GM23338 (cell line): ENCODE measurements at regions not wholly inside any gene's neighbourhood (a gene's known extent, or its start where the extent isn't known, plus 50 kb on each side); places are given as distances from the start of the nearest gene placed in this dataset.

Source experiments
- ATAC-seq: fragments of 200-7000 bp; cut with Tn5 transposase; 3 replicates; pipeline ENCODE4 v1.9.1; 2020
- DNase-seq: peaks from one replicate; pipeline ENCODE4 v3.0.0-alpha.2; 2015; ENCODE audit warnings: low spot score
- H2AFZ ChIP-seq: fragments of 200-600 bp; sonication (generic); 2 replicates; pipeline ENCODE4 v1.8.0; 2016; ENCODE audit warnings: antibody characterized with exemption, mild to moderate bottlenecking, moderate library complexity
- H3F3A ChIP-seq: fragments of 200-600 bp; sonication (generic); replicated peaks from 2 replicates; pipeline ENCODE4 v1.8.0; 2017; ENCODE audit warnings: antibody characterized with exemption, mixed run types, low read depth
- H3K27ac ChIP-seq: fragments of 200-600 bp; sonication (generic); 2 replicates; pipeline ENCODE4 v1.6.1; 2016; ENCODE audit warnings: low read depth
- H3K27me3 ChIP-seq: fragments of 200-600 bp; sonication (generic); 2 replicates; pipeline ENCODE4 v1.8.0; 2016; ENCODE audit warnings: mild to moderate bottlenecking, mixed run types, moderate library complexity; ENCODE audit not compliant: insufficient read depth
- H3K36me3 ChIP-seq: fragments of 200-600 bp; sonication (generic); 2 replicates; pipeline ENCODE4 v1.8.0; 2016; ENCODE audit warnings: mild to moderate bottlenecking; ENCODE audit not compliant: insufficient read depth
- H3K4me1 ChIP-seq: fragments of 200-600 bp; sonication (generic); 2 replicates; pipeline ENCODE4 v1.8.0; 2016; ENCODE audit warnings: mild to moderate bottlenecking, moderate library complexity; ENCODE audit not compliant: insufficient read depth
- H3K4me2 ChIP-seq: fragments of 200-600 bp; sonication (generic); 2 replicates; pipeline ENCODE4 v1.7.1; 2017; ENCODE audit warnings: mixed run types
- H3K4me3 ChIP-seq: fragments of 200-600 bp; sonication (generic); 2 replicates; pipeline ENCODE4 v1.6.1; 2016; ENCODE audit warnings: mixed run types
- H3K79me2 ChIP-seq: fragments of 200-600 bp; sonication (generic); replicated peaks from 2 replicates; pipeline ENCODE4 v1.8.0; 2017; ENCODE audit warnings: mild to moderate bottlenecking; ENCODE audit not compliant: insufficient read depth
- H3K9me2 ChIP-seq: fragments of 200-600 bp; sonication (generic); 2 replicates; pipeline ENCODE4 v1.8.0; 2017; ENCODE audit not compliant: insufficient read depth
- H4K20me1 ChIP-seq: fragments of 200-600 bp; sonication (generic); replicated peaks from 2 replicates; pipeline ENCODE4 v1.8.0; 2017; ENCODE audit warnings: mild to moderate bottlenecking; ENCODE audit not compliant: insufficient read depth
- H3K27ac Mint-ChIP-seq: 2 replicates; pipeline ENCODE4 v1.8.0; 2020; ENCODE audit warnings: inconsistent platforms, mild to moderate bottlenecking, moderate library complexity, mixed read lengths
- H3K27me3 Mint-ChIP-seq: 3 replicates; pipeline ENCODE4 v1.8.0; 2022; ENCODE audit warnings: low read depth, mild to moderate bottlenecking, moderate library complexity, mixed read lengths, inconsistent platforms; ENCODE audit not compliant: insufficient read depth, poor library complexity
- H3K36me3 Mint-ChIP-seq: 3 replicates; pipeline ENCODE4 v1.8.0; 2021; ENCODE audit warnings: low read depth, mild to moderate bottlenecking, inconsistent platforms, moderate library complexity, mixed read lengths
- H3K4me1 Mint-ChIP-seq: 3 replicates; pipeline ENCODE4 v1.8.0; 2020; ENCODE audit warnings: mild to moderate bottlenecking, inconsistent platforms, mixed read lengths
- H3K4me3 Mint-ChIP-seq: 3 replicates; pipeline ENCODE4 v1.8.0; 2021; ENCODE audit warnings: moderate library complexity, mild to moderate bottlenecking, inconsistent platforms, mixed read lengths
- H3K9me3 Mint-ChIP-seq: 3 replicates; pipeline ENCODE4 v1.8.0; 2020; ENCODE audit warnings: moderate library complexity, mild to moderate bottlenecking, inconsistent platforms, mixed read lengths
- CREB1 ChIP-seq: fragments of 250-450 bp; sonication (Bioruptor Pico); IDR thresholded peaks from 2 replicates; pipeline ENCODE4 v1.5.0; 2020; ENCODE audit warnings: low read depth, mild to moderate bottlenecking, moderate library complexity
- EZH2 ChIP-seq: fragments of 200-600 bp; sonication (generic); IDR thresholded peaks from one replicate; pipeline ENCODE4 v1.8.0; 2017; ENCODE audit warnings: antibody characterized with exemption, mild to moderate bottlenecking, low read depth; ENCODE audit not compliant: unreplicated experiment
- EZH2phosphoT487 ChIP-seq: fragments of 200-600 bp; sonication (generic); IDR thresholded peaks from one replicate; pipeline ENCODE4 v1.8.1; 2018; ENCODE audit warnings: antibody characterized with exemption; ENCODE audit not compliant: unreplicated experiment
- JUNB ChIP-seq: IDR thresholded peaks from one replicate; pipeline ENCODE4 v1.6.1; 2016; ENCODE audit warnings: antibody characterized with exemption; ENCODE audit not compliant: unreplicated experiment
- NANOG ChIP-seq: IDR thresholded peaks from 2 replicates; pipeline ENCODE4 v1.6.1; 2016; ENCODE audit warnings: antibody characterized with exemption, borderline replicate concordance
- POLR2AphosphoS5 ChIP-seq: IDR thresholded peaks from 2 replicates; pipeline ENCODE4 v1.6.1; 2016; ENCODE audit warnings: antibody characterized with exemption, low read depth
- STAT1 ChIP-seq: IDR thresholded peaks from one replicate; pipeline ENCODE4 v1.6.1; 2016; ENCODE audit warnings: antibody characterized with exemption; ENCODE audit not compliant: unreplicated experiment
- ZNF114 ChIP-seq: fragments of 250-450 bp; sonication (Bioruptor Pico); IDR thresholded peaks from 2 replicates; pipeline ENCODE4 v1.5.0; 2020; ENCODE audit warnings: mild to moderate bottlenecking, moderate library complexity
- ZNF331 ChIP-seq: fragments of 250-450 bp; sonication (Bioruptor Pico); IDR thresholded peaks from 2 replicates; pipeline ENCODE4 v1.5.0; 2020; ENCODE audit warnings: low read depth, mild to moderate bottlenecking, moderate library complexity
- TF ChIP-seq, protein P1 (sequence below): IDR thresholded peaks from 2 replicates; pipeline ENCODE4 v1.6.1; 2016; ENCODE audit warnings: antibody characterized with exemption
- TF ChIP-seq, protein P2 (sequence below): IDR thresholded peaks from one replicate; pipeline ENCODE4 v1.6.1; 2018; ENCODE audit warnings: antibody characterized with exemption; ENCODE audit not compliant: unreplicated experiment
- TF ChIP-seq, protein P3 (sequence below): fragments of 250-450 bp; sonication (Bioruptor Pico); IDR thresholded peaks from 2 replicates; pipeline ENCODE4 v1.5.0; 2020; ENCODE audit warnings: mild to moderate bottlenecking, moderate library complexity
- TF ChIP-seq, protein P4 (sequence below), 2 experiments: fragments of 200-600 bp in 1 of 2; sonication (generic) in 1 of 2; conservative IDR thresholded peaks; 2 replicates each; pipeline versions ENCODE4 v1.5.1 to v1.6.1; 2016 to 2017; ENCODE audit warnings: antibody characterized with exemption in 2 of 2, low read depth in 2 of 2, mild to moderate bottlenecking in 2 of 2, moderate library complexity in 1 of 2

DNA sequence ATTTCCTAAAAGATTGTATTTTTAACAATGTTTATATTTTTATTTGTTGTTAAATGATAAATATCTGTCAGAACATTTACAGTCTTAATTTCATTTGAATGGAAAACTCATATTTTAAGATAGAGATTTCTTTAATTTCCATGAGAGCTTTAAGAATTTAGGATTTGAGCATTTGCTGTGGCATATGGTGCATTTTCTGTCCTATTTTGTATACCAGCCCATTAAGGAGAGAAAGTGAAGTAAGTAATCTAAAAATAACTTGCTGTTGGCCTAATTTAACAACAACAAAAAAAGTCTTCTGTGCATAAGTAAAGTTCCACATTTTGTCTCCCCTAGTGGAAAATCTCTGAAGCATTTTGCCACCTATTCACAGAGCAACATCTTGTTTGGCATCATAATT, 190.9 kb upstream of the PPP1R3A start:
- Histone ChIP-seq H3K27ac (no peak overlapping the region), H3F3A (no peaks in the 10 kb centered on the region), H4K20me1 (no peaks in the 10 kb centered on the region), H3K27me3 (no peaks in the 10 kb centered on the region), H3K4me1 (peaks cover 2% of the 10 kb centered on the region; the same call in 1 of the 2 replicates), H3K36me3 (no peaks in the 10 kb centered on the region), H3K4me3 (no peak overlapping the region), H3K4me2 (no peak overlapping the region), H2AFZ (no peak overlapping the region), H3K79me2 (no peaks in the 10 kb centered on the region), H3K9me2 (no peaks in the 10 kb centered on the region)
- DNase-seq (no peak), ATAC-seq (no peak)
- Mint-ChIP-seq H3K27ac (no peak overlapping the region), H3K9me3 (no peaks in the 10 kb centered on the region), H3K4me3 (no peak overlapping the region), H3K36me3 (no peaks in the 10 kb centered on the region), H3K27me3 (peaks cover 2% of the 10 kb centered on the region), H3K4me1 (no peaks in the 10 kb centered on the region; the same call in 1 of the 3 replicates)
- TF ChIP-seq EZH2phosphoT487 (no peak), CREB1 (CRISPR knock-in tag) (no peak), ZNF114 (no peak), ZNF331 (CRISPR knock-in tag) (no peak), EZH2 (no peak), JUNB (no peak), STAT1 (no peak), NANOG (no peak), POLR2AphosphoS5 (no peak)
- TF ChIP-seq, protein P1, sequence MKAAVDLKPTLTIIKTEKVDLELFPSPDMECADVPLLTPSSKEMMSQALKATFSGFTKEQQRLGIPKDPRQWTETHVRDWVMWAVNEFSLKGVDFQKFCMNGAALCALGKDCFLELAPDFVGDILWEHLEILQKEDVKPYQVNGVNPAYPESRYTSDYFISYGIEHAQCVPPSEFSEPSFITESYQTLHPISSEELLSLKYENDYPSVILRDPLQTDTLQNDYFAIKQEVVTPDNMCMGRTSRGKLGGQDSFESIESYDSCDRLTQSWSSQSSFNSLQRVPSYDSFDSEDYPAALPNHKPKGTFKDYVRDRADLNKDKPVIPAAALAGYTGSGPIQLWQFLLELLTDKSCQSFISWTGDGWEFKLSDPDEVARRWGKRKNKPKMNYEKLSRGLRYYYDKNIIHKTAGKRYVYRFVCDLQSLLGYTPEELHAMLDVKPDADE = no peak
- TF ChIP-seq, protein P2, sequence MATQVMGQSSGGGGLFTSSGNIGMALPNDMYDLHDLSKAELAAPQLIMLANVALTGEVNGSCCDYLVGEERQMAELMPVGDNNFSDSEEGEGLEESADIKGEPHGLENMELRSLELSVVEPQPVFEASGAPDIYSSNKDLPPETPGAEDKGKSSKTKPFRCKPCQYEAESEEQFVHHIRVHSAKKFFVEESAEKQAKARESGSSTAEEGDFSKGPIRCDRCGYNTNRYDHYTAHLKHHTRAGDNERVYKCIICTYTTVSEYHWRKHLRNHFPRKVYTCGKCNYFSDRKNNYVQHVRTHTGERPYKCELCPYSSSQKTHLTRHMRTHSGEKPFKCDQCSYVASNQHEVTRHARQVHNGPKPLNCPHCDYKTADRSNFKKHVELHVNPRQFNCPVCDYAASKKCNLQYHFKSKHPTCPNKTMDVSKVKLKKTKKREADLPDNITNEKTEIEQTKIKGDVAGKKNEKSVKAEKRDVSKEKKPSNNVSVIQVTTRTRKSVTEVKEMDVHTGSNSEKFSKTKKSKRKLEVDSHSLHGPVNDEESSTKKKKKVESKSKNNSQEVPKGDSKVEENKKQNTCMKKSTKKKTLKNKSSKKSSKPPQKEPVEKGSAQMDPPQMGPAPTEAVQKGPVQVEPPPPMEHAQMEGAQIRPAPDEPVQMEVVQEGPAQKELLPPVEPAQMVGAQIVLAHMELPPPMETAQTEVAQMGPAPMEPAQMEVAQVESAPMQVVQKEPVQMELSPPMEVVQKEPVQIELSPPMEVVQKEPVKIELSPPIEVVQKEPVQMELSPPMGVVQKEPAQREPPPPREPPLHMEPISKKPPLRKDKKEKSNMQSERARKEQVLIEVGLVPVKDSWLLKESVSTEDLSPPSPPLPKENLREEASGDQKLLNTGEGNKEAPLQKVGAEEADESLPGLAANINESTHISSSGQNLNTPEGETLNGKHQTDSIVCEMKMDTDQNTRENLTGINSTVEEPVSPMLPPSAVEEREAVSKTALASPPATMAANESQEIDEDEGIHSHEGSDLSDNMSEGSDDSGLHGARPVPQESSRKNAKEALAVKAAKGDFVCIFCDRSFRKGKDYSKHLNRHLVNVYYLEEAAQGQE = no peak
- TF ChIP-seq, protein P3, sequence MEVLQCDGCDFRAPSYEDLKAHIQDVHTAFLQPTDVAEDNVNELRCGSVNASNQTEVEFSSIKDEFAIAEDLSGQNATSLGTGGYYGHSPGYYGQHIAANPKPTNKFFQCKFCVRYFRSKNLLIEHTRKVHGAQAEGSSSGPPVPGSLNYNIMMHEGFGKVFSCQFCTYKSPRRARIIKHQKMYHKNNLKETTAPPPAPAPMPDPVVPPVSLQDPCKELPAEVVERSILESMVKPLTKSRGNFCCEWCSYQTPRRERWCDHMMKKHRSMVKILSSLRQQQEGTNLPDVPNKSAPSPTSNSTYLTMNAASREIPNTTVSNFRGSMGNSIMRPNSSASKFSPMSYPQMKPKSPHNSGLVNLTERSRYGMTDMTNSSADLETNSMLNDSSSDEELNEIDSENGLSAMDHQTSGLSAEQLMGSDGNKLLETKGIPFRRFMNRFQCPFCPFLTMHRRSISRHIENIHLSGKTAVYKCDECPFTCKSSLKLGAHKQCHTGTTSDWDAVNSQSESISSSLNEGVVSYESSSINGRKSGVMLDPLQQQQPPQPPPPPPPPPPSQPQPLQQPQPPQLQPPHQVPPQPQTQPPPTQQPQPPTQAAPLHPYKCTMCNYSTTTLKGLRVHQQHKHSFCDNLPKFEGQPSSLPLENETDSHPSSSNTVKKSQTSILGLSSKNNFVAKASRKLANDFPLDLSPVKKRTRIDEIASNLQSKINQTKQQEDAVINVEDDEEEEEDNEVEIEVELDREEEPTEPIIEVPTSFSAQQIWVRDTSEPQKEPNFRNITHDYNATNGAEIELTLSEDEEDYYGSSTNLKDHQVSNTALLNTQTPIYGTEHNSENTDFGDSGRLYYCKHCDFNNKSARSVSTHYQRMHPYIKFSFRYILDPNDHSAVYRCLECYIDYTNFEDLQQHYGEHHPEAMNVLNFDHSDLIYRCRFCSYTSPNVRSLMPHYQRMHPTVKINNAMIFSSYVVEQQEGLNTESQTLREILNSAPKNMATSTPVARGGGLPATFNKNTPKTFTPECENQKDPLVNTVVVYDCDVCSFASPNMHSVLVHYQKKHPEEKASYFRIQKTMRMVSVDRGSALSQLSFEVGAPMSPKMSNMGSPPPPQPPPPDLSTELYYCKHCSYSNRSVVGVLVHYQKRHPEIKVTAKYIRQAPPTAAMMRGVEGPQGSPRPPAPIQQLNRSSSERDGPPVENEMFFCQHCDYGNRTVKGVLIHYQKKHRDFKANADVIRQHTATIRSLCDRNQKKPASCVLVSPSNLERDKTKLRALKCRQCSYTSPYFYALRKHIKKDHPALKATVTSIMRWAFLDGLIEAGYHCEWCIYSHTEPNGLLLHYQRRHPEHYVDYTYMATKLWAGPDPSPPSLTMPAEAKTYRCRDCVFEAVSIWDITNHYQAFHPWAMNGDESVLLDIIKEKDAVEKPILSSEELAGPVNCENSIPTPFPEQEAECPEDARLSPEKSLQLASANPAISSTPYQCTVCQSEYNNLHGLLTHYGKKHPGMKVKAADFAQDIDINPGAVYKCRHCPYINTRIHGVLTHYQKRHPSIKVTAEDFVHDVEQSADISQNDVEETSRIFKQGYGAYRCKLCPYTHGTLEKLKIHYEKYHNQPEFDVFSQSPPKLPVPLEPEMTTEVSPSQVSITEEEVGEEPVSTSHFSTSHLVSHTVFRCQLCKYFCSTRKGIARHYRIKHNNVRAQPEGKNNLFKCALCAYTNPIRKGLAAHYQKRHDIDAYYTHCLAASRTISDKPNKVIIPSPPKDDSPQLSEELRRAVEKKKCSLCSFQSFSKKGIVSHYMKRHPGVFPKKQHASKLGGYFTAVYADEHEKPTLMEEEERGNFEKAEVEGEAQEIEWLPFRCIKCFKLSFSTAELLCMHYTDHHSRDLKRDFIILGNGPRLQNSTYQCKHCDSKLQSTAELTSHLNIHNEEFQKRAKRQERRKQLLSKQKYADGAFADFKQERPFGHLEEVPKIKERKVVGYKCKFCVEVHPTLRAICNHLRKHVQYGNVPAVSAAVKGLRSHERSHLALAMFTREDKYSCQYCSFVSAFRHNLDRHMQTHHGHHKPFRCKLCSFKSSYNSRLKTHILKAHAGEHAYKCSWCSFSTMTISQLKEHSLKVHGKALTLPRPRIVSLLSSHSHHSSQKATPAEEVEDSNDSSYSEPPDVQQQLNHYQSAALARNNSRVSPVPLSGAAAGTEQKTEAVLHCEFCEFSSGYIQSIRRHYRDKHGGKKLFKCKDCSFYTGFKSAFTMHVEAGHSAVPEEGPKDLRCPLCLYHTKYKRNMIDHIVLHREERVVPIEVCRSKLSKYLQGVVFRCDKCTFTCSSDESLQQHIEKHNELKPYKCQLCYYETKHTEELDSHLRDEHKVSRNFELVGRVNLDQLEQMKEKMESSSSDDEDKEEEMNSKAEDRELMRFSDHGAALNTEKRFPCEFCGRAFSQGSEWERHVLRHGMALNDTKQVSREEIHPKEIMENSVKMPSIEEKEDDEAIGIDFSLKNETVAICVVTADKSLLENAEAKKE = no peak
- TF ChIP-seq, protein P4, sequence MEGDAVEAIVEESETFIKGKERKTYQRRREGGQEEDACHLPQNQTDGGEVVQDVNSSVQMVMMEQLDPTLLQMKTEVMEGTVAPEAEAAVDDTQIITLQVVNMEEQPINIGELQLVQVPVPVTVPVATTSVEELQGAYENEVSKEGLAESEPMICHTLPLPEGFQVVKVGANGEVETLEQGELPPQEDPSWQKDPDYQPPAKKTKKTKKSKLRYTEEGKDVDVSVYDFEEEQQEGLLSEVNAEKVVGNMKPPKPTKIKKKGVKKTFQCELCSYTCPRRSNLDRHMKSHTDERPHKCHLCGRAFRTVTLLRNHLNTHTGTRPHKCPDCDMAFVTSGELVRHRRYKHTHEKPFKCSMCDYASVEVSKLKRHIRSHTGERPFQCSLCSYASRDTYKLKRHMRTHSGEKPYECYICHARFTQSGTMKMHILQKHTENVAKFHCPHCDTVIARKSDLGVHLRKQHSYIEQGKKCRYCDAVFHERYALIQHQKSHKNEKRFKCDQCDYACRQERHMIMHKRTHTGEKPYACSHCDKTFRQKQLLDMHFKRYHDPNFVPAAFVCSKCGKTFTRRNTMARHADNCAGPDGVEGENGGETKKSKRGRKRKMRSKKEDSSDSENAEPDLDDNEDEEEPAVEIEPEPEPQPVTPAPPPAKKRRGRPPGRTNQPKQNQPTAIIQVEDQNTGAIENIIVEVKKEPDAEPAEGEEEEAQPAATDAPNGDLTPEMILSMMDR (conservative IDR thresholded peaks at IDR 0.05; ENCODE audit: low read depth in 2 of 2) = no peak
